ENCODE measurements at regions not wholly inside any gene's neighbourhood (a gene's known extent, or its start where the extent isn't known, plus 50 kb on each side); places are given as distances from the start of the nearest gene placed in this dataset.

GRCh38 chr5:81906086-81906485 is 65.7 kb upstream of the ATG10 start:
- no peaks in the 10 kb centered on the region for H3K4me1 ChIP-seq
- H3K9me3 ChIP-seq = no peaks in the 10 kb centered on the region
- no peak for DNase-seq
- H3K4me3 ChIP-seq = no peak overlapping the region
- intact Hi-C loops (cut with DNase I; ENCODE audit: low total_unique reads) = no loop called here
- H3K27me3 ChIP-seq = no peaks in the 10 kb centered on the region
- no peak overlapping the region for H3K27ac ChIP-seq
- no peaks in the 10 kb centered on the region for H3K36me3 ChIP-seq
- TF ChIP-seq CTCF (IDR thresholded peaks at IDR 0.05) = no peak

- H3K36me3 ChIP-seq = no peaks in the 10 kb centered on the region
- H3K4me1 ChIP-seq = no peaks in the 10 kb centered on the region
- no peaks in the 10 kb centered on the region for H3K9me3 ChIP-seq
- H3K27ac ChIP-seq = no peak overlapping the region
- intact Hi-C loops (cut with DNase I; ENCODE audit: low total_unique reads) = no loop called here
- DNase-seq = no peak
- no peak for TF ChIP-seq CTCF (IDR thresholded peaks at IDR 0.05)
- H3K4me3 ChIP-seq = no peak overlapping the region
- H3K27me3 ChIP-seq = no peaks in the 10 kb centered on the region
Observed at GRCh38 chr5:81904861-81905260, 67.0 kb upstream of the ATG10 start.

GRCh38 chr5:81904166-81904565 is 67.7 kb upstream of the ATG10 start:
- no peak for DNase-seq

GRCh38 chr5:81901586-81901985 is 70.2 kb upstream of the ATG10 start:
- Histone ChIP-seq H3K27ac (no peak overlapping the region), H3K36me3 (no peaks in the 10 kb centered on the region), H3K4me3 (no peak overlapping the region), H3K9me3 (no peaks in the 10 kb centered on the region), H3K4me1 (no peaks in the 10 kb centered on the region), H3K27me3 (no peaks in the 10 kb centered on the region)
- no peak for DNase-seq
- intact Hi-C loops (cut with DNase I; ENCODE audit: low total_unique reads) = no loop called here
- TF ChIP-seq CTCF (IDR thresholded peaks at IDR 0.05) = no peak

More at GRCh38 chr5:81904166-81904565, 67.7 kb upstream of the ATG10 start:
- Histone ChIP-seq H3K4me3 (no peak overlapping the region), H3K9me3 (no peaks in the 10 kb centered on the region), H3K4me1 (no peaks in the 10 kb centered on the region), H3K36me3 (no peaks in the 10 kb centered on the region), H3K27ac (no peak overlapping the region), H3K27me3 (no peaks in the 10 kb centered on the region)
- intact Hi-C loops (cut with DNase I; ENCODE audit: low total_unique reads) = no loop called here
- no peak for TF ChIP-seq CTCF (IDR thresholded peaks at IDR 0.05)

GRCh38 chr5:81899123-81899522 is 72.7 kb upstream of the ATG10 start:
- intact Hi-C loops (cut with DNase I; ENCODE audit: low total_unique reads) = no loop called here
- no peaks in the 10 kb centered on the region for H3K4me1 ChIP-seq
- no peaks in the 10 kb centered on the region for H3K9me3 ChIP-seq

More at GRCh38 chr5:81899123-81899522, 72.7 kb upstream of the ATG10 start:
- no peak overlapping the region for H3K4me3 ChIP-seq
- H3K36me3 ChIP-seq = no peaks in the 10 kb centered on the region
- no peak for TF ChIP-seq CTCF (IDR thresholded peaks at IDR 0.05)
- no peak overlapping the region for H3K27ac ChIP-seq
- H3K27me3 ChIP-seq = no peaks in the 10 kb centered on the region
- DNase-seq = no peak

All from tibial artery (tissue), 4 donors.